Mesenchymal stem cell (in vitro differentiated cells and primary cell): ENCODE measurements at regions not wholly inside any gene's neighbourhood (a gene's known extent, or its start where the extent isn't known, plus 50 kb on each side); places are given as distances from the start of the nearest gene placed in this dataset.

Experiments used
- DNase-seq: peaks from one replicate; pipeline ENCODE4 v3.0.0-alpha.2; 2013
- H2AFZ ChIP-seq: one replicate; pipeline ENCODE4 v1.6.1; 2013; ENCODE audit warnings: low read depth, mild to moderate bottlenecking, control low read depth, inconsistent platforms, low read length, moderate library complexity
- H2AK5ac ChIP-seq: 2 replicates; pipeline ENCODE4 v1.6.1; 2013; ENCODE audit warnings: low read length, moderate library complexity, mild to moderate bottlenecking, inconsistent platforms; ENCODE audit not compliant: severe bottlenecking
- H2BK120ac ChIP-seq: one replicate; pipeline ENCODE4 v1.6.1; 2013; ENCODE audit warnings: low read depth, mild to moderate bottlenecking, inconsistent platforms, low read length, moderate library complexity
- H2BK12ac ChIP-seq, 2 experiments: one replicate each; pipeline ENCODE4 v1.6.1; 2013; ENCODE audit warnings: inconsistent platforms in 2 of 2, low read length in 2 of 2, mild to moderate bottlenecking in 2 of 2, moderate library complexity in 2 of 2, control low read depth in 1 of 2
- H2BK15ac ChIP-seq: one replicate; pipeline ENCODE4 v1.6.1; 2013; ENCODE audit warnings: mild to moderate bottlenecking, low read depth, inconsistent platforms; ENCODE audit not compliant: poor library complexity, severe bottlenecking
- H2BK5ac ChIP-seq: 2 replicates; pipeline ENCODE4 v1.6.1; 2013; ENCODE audit warnings: low read depth, mild to moderate bottlenecking, low read length, control low read depth, inconsistent platforms; ENCODE audit not compliant: poor library complexity, severe bottlenecking
- H3K14ac ChIP-seq, 2 experiments: one replicate each; pipeline ENCODE4 v1.6.1; 2013; ENCODE audit warnings: inconsistent platforms in 2 of 2, low read length in 2 of 2, control low read depth in 1 of 2, mild to moderate bottlenecking in 1 of 2, moderate library complexity in 1 of 2
- H3K18ac ChIP-seq, 2 experiments: one replicate each; pipeline ENCODE4 v1.6.1; 2013; ENCODE audit warnings: inconsistent platforms in 2 of 2, low read length in 2 of 2, control low read depth in 1 of 2, low read depth in 1 of 2, mild to moderate bottlenecking in 1 of 2
- H3K23ac ChIP-seq, 2 experiments: one replicate each; pipeline ENCODE4 v1.6.1; 2013; ENCODE audit warnings: inconsistent platforms in 2 of 2, low read length in 2 of 2, mild to moderate bottlenecking in 2 of 2, moderate library complexity in 2 of 2, control low read depth in 1 of 2
- H3K27ac ChIP-seq: 2 replicates; pipeline ENCODE4 v1.5.1; 2013; ENCODE audit warnings: mild to moderate bottlenecking, moderate library complexity, low read length, control low read depth, inconsistent platforms; ENCODE audit not compliant: poor library complexity, severe bottlenecking
- H3K27me3 ChIP-seq, 2 experiments: 2 replicates each; pipeline versions ENCODE4 v1.6.1 to v1.7.0; 2013; ENCODE audit warnings: low read length in 2 of 2, mild to moderate bottlenecking in 2 of 2, moderate library complexity in 2 of 2, control low read depth in 1 of 2, inconsistent platforms in 1 of 2; ENCODE audit not compliant: control insufficient read depth in 1 of 2, insufficient read depth in 1 of 2
- H3K36me3 ChIP-seq, 2 experiments: 2 replicates each; pipeline versions ENCODE4 v1.6.1 to v1.7.0; 2013; ENCODE audit warnings: low read length in 2 of 2, control low read depth in 1 of 2, inconsistent platforms in 1 of 2, low read depth in 1 of 2, mild to moderate bottlenecking in 1 of 2; ENCODE audit not compliant: insufficient read depth in 2 of 2, control insufficient read depth in 1 of 2
- H3K4ac ChIP-seq, 2 experiments: one replicate each; pipeline ENCODE4 v1.6.1; 2013; ENCODE audit warnings: inconsistent platforms in 2 of 2, low read length in 2 of 2, mild to moderate bottlenecking in 2 of 2, moderate library complexity in 2 of 2, control low read depth in 1 of 2, low read depth in 1 of 2
- H3K4me1 ChIP-seq: 2 replicates; pipeline ENCODE4 v1.6.1; 2013; ENCODE audit warnings: low read depth, low read length, control low read depth; ENCODE audit not compliant: control insufficient read depth, insufficient read depth
- H3K4me2 ChIP-seq: 2 replicates; pipeline ENCODE4 v1.6.1; 2013; ENCODE audit warnings: low read length, mild to moderate bottlenecking, inconsistent platforms; ENCODE audit not compliant: poor library complexity, severe bottlenecking
- H3K4me3 ChIP-seq, 2 experiments: 2 replicates each; pipeline versions ENCODE4 v1.5.1 to v1.7.0; 2013; ENCODE audit warnings: low read length in 2 of 2, mild to moderate bottlenecking in 2 of 2, control low read depth in 1 of 2, low read depth in 1 of 2; ENCODE audit not compliant: insufficient read depth in 1 of 2
- H3K79me1 ChIP-seq: replicated peaks from 2 replicates; pipeline ENCODE4 v1.6.1; 2013; ENCODE audit warnings: mild to moderate bottlenecking, control low read depth, low read length, inconsistent platforms; ENCODE audit not compliant: poor library complexity, severe bottlenecking
- H3K9ac ChIP-seq: 2 replicates; pipeline ENCODE4 v1.7.0; 2013; ENCODE audit warnings: mild to moderate bottlenecking, low read length, moderate library complexity
- H3K9me3 ChIP-seq: 2 replicates; pipeline ENCODE4 v1.7.0; 2013; ENCODE audit warnings: mild to moderate bottlenecking, low read length; ENCODE audit not compliant: control insufficient read depth
- H4K8ac ChIP-seq: one replicate; pipeline ENCODE4 v1.6.1; 2013; ENCODE audit warnings: inconsistent platforms, mild to moderate bottlenecking, low read length, moderate library complexity
- H4K91ac ChIP-seq: one replicate; pipeline ENCODE4 v1.6.1; 2013; ENCODE audit warnings: mild to moderate bottlenecking, low read length, inconsistent platforms
- WGBS: methylation state at CpG from one replicate; pipeline ENCODE4 v1.1.7; 2013; ENCODE audit warnings: mixed read lengths; 5-methylcytosine and 5-hydroxymethylcytosine counted together

- WGBS = 81% methylated on average over 3 of the region's 3 CpGs
- H3K79me1 ChIP-seq = no peaks in the 10 kb centered on the region
- H3K4me3 ChIP-seq = no peak overlapping the region
- H3K9ac ChIP-seq = peak overlapping the region; percentile 87
- no peak overlapping the region for H2BK5ac ChIP-seq
- H3K27me3 ChIP-seq = no peaks in the 10 kb centered on the region
- no peak overlapping the region for H2AK5ac ChIP-seq
- H3K18ac ChIP-seq = no peak overlapping the region
- H3K4ac ChIP-seq = no peak overlapping the region
- no peak overlapping the region for H2BK12ac ChIP-seq
- peaks cover 2% of the 10 kb centered on the region for H3K4me1 ChIP-seq
- no peak for DNase-seq
- no peak overlapping the region for H3K23ac ChIP-seq
- H3K14ac ChIP-seq = no peak overlapping the region
- H4K91ac ChIP-seq = no peak overlapping the region
- H2BK120ac ChIP-seq = no peak overlapping the region
- no peak overlapping the region for H2BK15ac ChIP-seq
- peaks cover 0 to 2% of the 10 kb centered on the region in 2 experiments for H3K36me3 ChIP-seq
- peak overlapping the region; percentile 38 for H3K27ac ChIP-seq
- no peak overlapping the region for H3K4me2 ChIP-seq
- H2AFZ ChIP-seq = no peak overlapping the region
- H4K8ac ChIP-seq = no peak overlapping the region
- no peaks in the 10 kb centered on the region for H3K9me3 ChIP-seq
Measured at GRCh38 chr7:116315803-116316202, 105.5 kb downstream of the TES start.

DNA sequence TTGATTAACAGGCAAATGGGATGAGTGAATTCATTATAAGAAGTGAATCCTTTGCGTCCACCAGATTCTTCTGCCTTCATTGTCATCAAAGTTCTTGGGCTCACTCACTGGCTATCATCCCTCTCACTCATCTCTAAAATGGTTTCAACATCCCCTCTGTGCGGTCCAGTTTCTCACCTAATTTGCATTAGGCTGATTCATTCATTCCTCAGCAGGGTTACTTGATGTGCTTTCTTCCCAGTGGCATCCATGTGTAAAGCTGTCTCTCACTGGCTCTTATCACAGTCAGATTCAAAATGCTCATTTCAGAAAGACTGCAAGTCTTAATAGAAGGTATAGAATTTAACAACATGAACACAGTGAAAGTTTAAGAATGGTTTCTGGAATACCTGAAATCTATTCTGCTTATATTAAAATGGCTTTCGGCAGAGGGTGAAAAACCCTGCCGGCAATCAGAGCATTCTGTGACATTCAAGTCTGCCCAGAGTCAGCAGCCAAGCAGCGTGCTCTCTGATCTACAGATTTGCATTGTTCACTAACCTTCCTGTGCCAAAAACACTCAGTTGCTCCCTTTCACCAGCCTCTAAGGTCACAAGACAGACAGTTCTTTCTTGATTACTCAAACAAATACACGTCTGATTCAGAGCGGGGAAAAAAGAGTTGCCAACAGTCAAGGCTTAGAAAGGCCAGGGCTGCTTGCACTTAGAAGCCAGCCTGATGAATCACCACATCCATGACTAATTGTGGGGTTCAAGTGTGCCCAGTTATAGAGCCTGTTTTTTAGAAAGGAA is 106.7 kb downstream of the TES start:
- H3K36me3 ChIP-seq = peaks cover 0 to 2% of the 10 kb centered on the region in 2 experiments
- peak overlapping the region; percentile 21 for H2BK5ac ChIP-seq
- H3K14ac ChIP-seq = no peak overlapping the region
- H4K91ac ChIP-seq = no peak overlapping the region
- H3K4me2 ChIP-seq = peak overlapping the region; percentile 42
- peak overlapping the region; percentile 99 for H3K27ac ChIP-seq
- no peaks in the 10 kb centered on the region for H3K79me1 ChIP-seq
- H3K23ac ChIP-seq = no peak overlapping the region
- H3K9me3 ChIP-seq = no peaks in the 10 kb centered on the region
- peak overlapping the region in 1 of 2 experiments; percentile 94 for H2BK12ac ChIP-seq
- peak overlapping the region; percentile 3 to 57 for H3K18ac ChIP-seq
- peak overlapping the region in 1 of 2 experiments; percentile 84 for H3K4ac ChIP-seq
- WGBS = 12% methylated on average over 7 of the region's 7 CpGs
- peaks cover 2% of the 10 kb centered on the region for H3K4me1 ChIP-seq
- H3K9ac ChIP-seq = peak overlapping the region; percentile 87
- H3K27me3 ChIP-seq = no peaks in the 10 kb centered on the region
- peak overlapping the region in 1 of 2 experiments; percentile 54 for H3K4me3 ChIP-seq
- DNase-seq = peak; percentile 98
- no peak overlapping the region for H2AK5ac ChIP-seq
- H4K8ac ChIP-seq = no peak overlapping the region
- H2BK120ac ChIP-seq = no peak overlapping the region
- no peak overlapping the region for H2BK15ac ChIP-seq
- no peak overlapping the region for H2AFZ ChIP-seq

DNA sequence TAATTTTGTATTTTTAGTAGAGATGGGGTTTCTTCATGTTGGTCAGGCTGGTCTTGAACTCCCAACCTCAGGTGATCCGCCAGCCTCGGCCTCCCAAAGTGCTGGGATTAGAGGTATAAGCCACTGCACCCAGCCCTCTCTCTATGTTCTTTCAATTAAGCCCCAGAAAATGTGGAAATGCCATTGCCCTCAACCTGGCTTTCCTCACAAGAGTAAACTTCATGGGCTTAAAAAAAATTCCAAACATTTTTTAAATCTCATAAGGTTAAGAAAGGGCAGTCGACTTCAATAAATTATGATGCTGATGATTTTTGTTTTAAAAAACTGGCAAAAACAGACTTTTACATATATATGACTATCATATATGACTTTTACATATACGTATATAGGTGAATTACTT is 107.6 kb downstream of the TES start:
- Histone ChIP-seq H3K27me3 (no peaks in the 10 kb centered on the region), H3K23ac (no peak overlapping the region), H3K14ac (no peak overlapping the region), H2BK5ac (no peak overlapping the region), H3K79me1 (no peaks in the 10 kb centered on the region), H3K9ac (no peak overlapping the region), H3K27ac (peak overlapping the region; percentile 99), H2AK5ac (no peak overlapping the region), H3K4me3 (no peak overlapping the region), H3K4me2 (no peak overlapping the region), H2BK12ac (no peak overlapping the region), H2AFZ (no peak overlapping the region), H3K9me3 (no peaks in the 10 kb centered on the region), H3K18ac (no peak overlapping the region), H2BK120ac (no peak overlapping the region), H3K4ac (no peak overlapping the region), H3K4me1 (peaks cover 2% of the 10 kb centered on the region), H4K91ac (no peak overlapping the region), H2BK15ac (no peak overlapping the region), H3K36me3 (peaks cover 0 to 2% of the 10 kb centered on the region in 2 experiments), H4K8ac (no peak overlapping the region)
- 35% methylated on average over 2 of the region's 4 CpGs for WGBS
- no peak for DNase-seq

DNA sequence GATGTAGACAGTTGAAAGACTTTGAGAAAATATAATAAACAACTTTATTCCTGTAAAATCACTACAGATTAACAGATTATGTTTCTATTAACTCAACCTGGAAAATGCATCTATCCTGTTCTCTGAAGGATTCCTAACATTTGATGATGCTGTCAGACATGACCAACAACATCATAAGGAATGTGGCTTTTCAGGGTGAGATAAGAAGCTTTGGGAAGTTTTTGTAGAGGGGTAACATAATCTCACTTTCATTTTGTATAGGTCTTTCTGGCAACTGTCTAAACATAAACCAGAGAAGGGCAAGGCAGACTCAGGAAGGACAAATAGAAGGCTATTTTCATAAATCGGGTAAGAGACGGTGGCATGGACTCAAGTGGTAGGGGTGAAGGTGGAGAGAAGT is 112.2 kb downstream of the TES start:
- WGBS = 98% methylated on average over 2 of the region's 2 CpGs
- H3K27me3 ChIP-seq = no peaks in the 10 kb centered on the region
- no peak overlapping the region for H2BK5ac ChIP-seq
- H2AK5ac ChIP-seq = no peak overlapping the region
- peaks cover 2% of the 10 kb centered on the region for H3K79me1 ChIP-seq
- no peak overlapping the region for H3K4me2 ChIP-seq
- no peak overlapping the region for H3K9ac ChIP-seq
- H3K4ac ChIP-seq = no peak overlapping the region
- H3K23ac ChIP-seq = no peak overlapping the region
- no peak overlapping the region for H3K4me3 ChIP-seq
- H3K9me3 ChIP-seq = no peaks in the 10 kb centered on the region
- H3K4me1 ChIP-seq = no peaks in the 10 kb centered on the region
- DNase-seq = no peak
- H4K8ac ChIP-seq = no peak overlapping the region
- peaks cover 0 to 2% of the 10 kb centered on the region in 2 experiments for H3K36me3 ChIP-seq
- no peak overlapping the region for H2BK15ac ChIP-seq
- H3K27ac ChIP-seq = no peak overlapping the region
- no peak overlapping the region for H3K14ac ChIP-seq
- H3K18ac ChIP-seq = no peak overlapping the region
- no peak overlapping the region for H4K91ac ChIP-seq
- no peak overlapping the region for H2AFZ ChIP-seq
- H2BK120ac ChIP-seq = no peak overlapping the region
- H2BK12ac ChIP-seq = no peak overlapping the region
